CD14-positive monocyte (primary cell): ENCODE measurements at regions not wholly inside any gene's neighbourhood (a gene's known extent, or its start where the extent isn't known, plus 50 kb on each side); places are given as distances from the start of the nearest gene placed in this dataset.

Experiments
- DNase-seq, 3 donors: peaks; one replicate each; pipeline ENCODE4 v3.0.0-alpha.2; 2011 to 2022
- H2AFZ ChIP-seq: 2 replicates; pipeline ENCODE4 v1.6.0; 2012; ENCODE audit warnings: mild to moderate bottlenecking, low read depth, low read length, inconsistent platforms; ENCODE audit not compliant: insufficient read depth, poor library complexity, severe bottlenecking
- H3K27ac ChIP-seq, 2 donors: 1 replicate in 1 of 2; 2 replicates in 1 of 2; pipeline ENCODE4 v1.5.1; 2012 to 2013; ENCODE audit warnings: low read length in 2 of 2, control low read depth in 1 of 2, inconsistent platforms in 1 of 2, low read depth in 1 of 2, mild to moderate bottlenecking in 1 of 2
- H3K27me3 ChIP-seq, 2 donors: one replicate each; pipeline versions ENCODE4 v1.6.0 to v1.6.1; 2011 to 2013; ENCODE audit warnings: low read length in 2 of 2; ENCODE audit not compliant: control insufficient read depth in 2 of 2, insufficient read depth in 2 of 2
- H3K36me3 ChIP-seq, 2 donors: replicated peaks in 1 of 2; 1 replicate in 1 of 2; 2 replicates in 1 of 2; pipeline versions ENCODE4 v1.5.1 to v1.6.1; 2012 to 2013; ENCODE audit warnings: low read length in 2 of 2, control low read depth in 1 of 2, inconsistent platforms in 1 of 2, mild to moderate bottlenecking in 1 of 2; ENCODE audit not compliant: insufficient read depth in 2 of 2, control insufficient read depth in 1 of 2
- H3K4me1 ChIP-seq, 2 donors: 1 replicate in 1 of 2; 2 replicates in 1 of 2; pipeline versions ENCODE4 v1.5.1 to v1.6.1; 2012 to 2013; ENCODE audit warnings: low read length in 2 of 2, control low read depth in 1 of 2, inconsistent platforms in 1 of 2, mild to moderate bottlenecking in 1 of 2, moderate library complexity in 1 of 2; ENCODE audit not compliant: insufficient read depth in 2 of 2, control insufficient read depth in 1 of 2
- H3K4me2 ChIP-seq: replicated peaks from 2 replicates; pipeline ENCODE3; 2012; ENCODE audit warnings: low read length, moderate library complexity, mild to moderate bottlenecking; ENCODE audit not compliant: poor library complexity, severe bottlenecking; ENCODE audit errors: extremely low read depth
- H3K4me3 ChIP-seq, 3 experiments: fragments of 200-600 bp in 1 of 3; sonication (generic) in 1 of 3; replicated peaks in 1 of 3; 1 replicate in 2 of 3; 2 replicates in 1 of 3; pipeline ENCODE4 v1.5.1; 2011 to 2013; ENCODE audit warnings: low read length in 3 of 3, mild to moderate bottlenecking in 3 of 3, control low read depth in 2 of 3, low read depth in 2 of 3, inconsistent platforms in 1 of 3, moderate library complexity in 1 of 3
- H3K79me2 ChIP-seq: 2 replicates; pipeline ENCODE4 v1.6.0; 2012; ENCODE audit warnings: mild to moderate bottlenecking, control low read depth, inconsistent platforms, low read length, moderate library complexity; ENCODE audit not compliant: insufficient read depth
- H3K9ac ChIP-seq: 2 replicates; pipeline ENCODE4 v1.6.0; 2017; ENCODE audit warnings: low read length, mild to moderate bottlenecking; ENCODE audit not compliant: insufficient read depth, poor library complexity, severe bottlenecking
- H3K9me3 ChIP-seq, 2 donors: replicated peaks in 1 of 2; 1 replicate in 1 of 2; 2 replicates in 1 of 2; pipeline versions ENCODE4 v1.5.1 to v1.6.1; 2012 to 2013; ENCODE audit warnings: low read length in 2 of 2, control low read depth in 1 of 2; ENCODE audit not compliant: control insufficient read depth in 1 of 2, insufficient read depth in 1 of 2
- H4K20me1 ChIP-seq: 2 replicates; pipeline ENCODE4 v1.6.0; 2012; ENCODE audit warnings: mild to moderate bottlenecking, low read length, control low read depth, moderate library complexity; ENCODE audit not compliant: insufficient read depth
- H3K27ac Mint-ChIP-seq, 7 donors: one replicate each; pipeline ENCODE4 v1.8.0; 2020; ENCODE audit warnings: mild to moderate bottlenecking in 7 of 7, mixed read lengths in 7 of 7, moderate library complexity in 6 of 7, inconsistent platforms in 2 of 7
- H3K27me3 Mint-ChIP-seq, 3 donors: one replicate each; pipeline ENCODE4 v1.8.0; 2021 to 2022; ENCODE audit warnings: low read depth in 3 of 3, mild to moderate bottlenecking in 3 of 3, mixed read lengths in 3 of 3, moderate library complexity in 3 of 3, inconsistent platforms in 1 of 3
- H3K36me3 Mint-ChIP-seq, 2 donors: one replicate each; pipeline ENCODE4 v1.8.0; 2020; ENCODE audit warnings: mixed read lengths in 2 of 2, inconsistent platforms in 1 of 2, mild to moderate bottlenecking in 1 of 2
- H3K4me1 Mint-ChIP-seq: one replicate; pipeline ENCODE4 v1.8.0; 2020; ENCODE audit warnings: mild to moderate bottlenecking, mixed read lengths
- H3K4me3 Mint-ChIP-seq, 2 donors: one replicate each; pipeline ENCODE4 v1.8.0; 2020; ENCODE audit warnings: mild to moderate bottlenecking in 2 of 2, mixed read lengths in 2 of 2, moderate library complexity in 1 of 2
- H3K9me3 Mint-ChIP-seq, 7 donors: one replicate each; pipeline ENCODE4 v1.8.0; 2020 to 2022; ENCODE audit warnings: mixed read lengths in 7 of 7, mild to moderate bottlenecking in 6 of 7, moderate library complexity in 6 of 7, inconsistent platforms in 2 of 7
- WGBS: methylation state at CpG from one replicate; pipeline ENCODE4 v1.1.5; 2013; ENCODE audit warnings: missing lambda C conversion rate; ENCODE audit not compliant: insufficient coverage; 5-methylcytosine and 5-hydroxymethylcytosine counted together
- intact Hi-C, 2 donors: fragments of 100-400 bp; cut with micrococcal nuclease; formaldehyde crosslinking; loops; one replicate each; pipeline versions ENCODE4 v1.15.0 to v1.15.1; 2023
- TF ChIP-seq, protein P1 (sequence below): fragments of 200-600 bp; IDR thresholded peaks from one replicate; pipeline ENCODE4 v1.8.0; 2022; ENCODE audit warnings: antibody characterized with exemption, mild to moderate bottlenecking

DNA sequence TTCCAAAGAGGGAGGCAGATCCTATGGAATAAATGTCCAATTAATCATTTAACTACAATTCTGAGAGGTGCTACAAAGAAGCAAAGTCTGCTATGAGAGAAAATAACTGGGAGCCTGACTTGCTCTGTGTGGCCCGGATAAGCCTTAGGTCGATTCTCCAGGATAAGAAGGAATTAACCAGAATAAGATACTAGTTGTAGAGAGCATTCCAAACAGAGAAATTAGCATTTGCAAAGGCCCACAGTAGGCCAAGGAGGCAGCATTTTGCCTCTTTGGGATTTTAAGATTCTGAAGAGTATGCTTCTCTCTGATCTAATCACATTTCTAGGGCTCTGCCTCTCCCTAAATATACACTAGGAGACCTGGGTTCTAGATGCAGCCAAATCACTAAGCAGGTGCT lies 113.7 kb downstream of the SNX19 start:
- no peaks in the 10 kb centered on the region for H3K4me1 ChIP-seq
- H3K9ac ChIP-seq: no peak overlapping the region
- H3K9me3 ChIP-seq: no peaks in the 10 kb centered on the region
- H3K27me3 ChIP-seq: no peaks in the 10 kb centered on the region
- H3K4me2 ChIP-seq: no peak overlapping the region
- Mint-ChIP-seq H3K4me1 (no peaks in the 10 kb centered on the region), H3K27me3 (peaks cover 0 to 3% (median 3%) of the 10 kb centered on the region in 3 donors), H3K27ac (no peak overlapping the region), H3K4me3 (no peak overlapping the region), H3K36me3 (no peaks in the 10 kb centered on the region), H3K9me3 (peaks cover 0 to 4% (median 2%) of the 10 kb centered on the region in 7 donors)
- DNase-seq: no peak
- H3K36me3 ChIP-seq: no peaks in the 10 kb centered on the region
- H2AFZ ChIP-seq: no peak overlapping the region
- no peaks in the 10 kb centered on the region for H4K20me1 ChIP-seq
- intact Hi-C loops: no loop called here
- no peaks in the 10 kb centered on the region for H3K79me2 ChIP-seq
- TF ChIP-seq, protein P1, sequence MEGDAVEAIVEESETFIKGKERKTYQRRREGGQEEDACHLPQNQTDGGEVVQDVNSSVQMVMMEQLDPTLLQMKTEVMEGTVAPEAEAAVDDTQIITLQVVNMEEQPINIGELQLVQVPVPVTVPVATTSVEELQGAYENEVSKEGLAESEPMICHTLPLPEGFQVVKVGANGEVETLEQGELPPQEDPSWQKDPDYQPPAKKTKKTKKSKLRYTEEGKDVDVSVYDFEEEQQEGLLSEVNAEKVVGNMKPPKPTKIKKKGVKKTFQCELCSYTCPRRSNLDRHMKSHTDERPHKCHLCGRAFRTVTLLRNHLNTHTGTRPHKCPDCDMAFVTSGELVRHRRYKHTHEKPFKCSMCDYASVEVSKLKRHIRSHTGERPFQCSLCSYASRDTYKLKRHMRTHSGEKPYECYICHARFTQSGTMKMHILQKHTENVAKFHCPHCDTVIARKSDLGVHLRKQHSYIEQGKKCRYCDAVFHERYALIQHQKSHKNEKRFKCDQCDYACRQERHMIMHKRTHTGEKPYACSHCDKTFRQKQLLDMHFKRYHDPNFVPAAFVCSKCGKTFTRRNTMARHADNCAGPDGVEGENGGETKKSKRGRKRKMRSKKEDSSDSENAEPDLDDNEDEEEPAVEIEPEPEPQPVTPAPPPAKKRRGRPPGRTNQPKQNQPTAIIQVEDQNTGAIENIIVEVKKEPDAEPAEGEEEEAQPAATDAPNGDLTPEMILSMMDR: no peak
- no peak overlapping the region for H3K4me3 ChIP-seq
- no peak overlapping the region for H3K27ac ChIP-seq
- WGBS: no CpG with 5 or more reads among the region's 2 CpGs

DNA sequence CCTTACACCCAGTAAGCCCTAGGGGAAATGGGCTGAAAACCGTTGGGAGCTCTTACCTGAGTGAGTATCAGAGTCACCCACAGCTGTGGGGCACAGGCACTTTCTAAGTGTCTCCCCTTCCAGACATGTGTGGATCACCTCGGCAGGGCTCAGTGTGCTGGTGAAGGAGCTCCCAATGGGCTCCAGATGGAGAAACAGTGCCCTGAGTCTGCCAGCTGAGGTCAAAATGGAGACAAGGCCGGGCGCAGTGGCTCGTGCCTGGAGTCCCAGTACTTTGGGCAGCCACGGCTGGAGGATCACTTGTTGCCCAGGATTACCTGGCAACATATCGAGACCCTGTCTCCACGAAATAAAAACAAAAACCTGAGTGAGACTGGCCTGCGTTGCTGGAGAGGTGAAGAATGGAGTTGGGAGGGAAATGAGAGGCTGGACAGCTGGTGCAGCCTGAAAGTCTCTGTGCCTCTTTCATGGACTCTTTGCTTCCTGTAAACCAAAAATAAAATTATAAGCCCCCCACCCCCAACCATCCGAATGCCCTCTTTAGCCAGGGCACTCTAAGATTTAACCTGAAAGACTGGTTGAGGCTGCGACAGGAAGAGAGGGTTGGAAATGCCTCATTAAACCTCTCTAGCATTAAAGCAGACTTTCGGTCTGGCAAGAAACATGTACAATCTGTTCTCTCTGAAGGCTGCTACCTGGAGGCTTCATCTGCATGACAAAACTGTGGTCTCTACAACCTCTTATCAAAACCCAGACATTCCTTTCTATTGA lies 111.8 kb downstream of the SNX19 start:
- Mint-ChIP-seq H3K27me3 (peaks cover 0 to 3% (median 3%) of the 10 kb centered on the region in 3 donors), H3K27ac (no peak overlapping the region), H3K4me3 (no peak overlapping the region), H3K9me3 (peaks cover 0 to 3% (median 0%) of the 10 kb centered on the region in 7 donors), H3K4me1 (no peaks in the 10 kb centered on the region), H3K36me3 (no peaks in the 10 kb centered on the region)
- H3K36me3 ChIP-seq: no peaks in the 10 kb centered on the region
- no peaks in the 10 kb centered on the region for H3K79me2 ChIP-seq
- no peaks in the 10 kb centered on the region for H3K4me1 ChIP-seq
- no peak overlapping the region for H3K9ac ChIP-seq
- intact Hi-C loops: no loop called here
- no peak overlapping the region for H3K4me2 ChIP-seq
- H3K9me3 ChIP-seq: no peaks in the 10 kb centered on the region
- no peak for DNase-seq
- no peaks in the 10 kb centered on the region for H3K27me3 ChIP-seq
- TF ChIP-seq, protein P1: no peak
- H4K20me1 ChIP-seq: no peaks in the 10 kb centered on the region
- H2AFZ ChIP-seq: no peak overlapping the region
- 89% methylated on average over 9 of the region's 12 CpGs for WGBS
- no peak overlapping the region for H3K4me3 ChIP-seq
- no peak overlapping the region for H3K27ac ChIP-seq
